SK-N-SH treated with all-trans-retinoic acid at 6 μM for 48 hours (cell line): ENCODE measurements at regions not wholly inside any gene's neighbourhood (a gene's known extent, or its start where the extent isn't known, plus 50 kb on each side); places are given as distances from the start of the nearest gene placed in this dataset.

ENCODE experiments used
- ARNTL ChIP-seq: fragments of 450-650 bp; formaldehyde crosslinking; IDR thresholded peaks from 2 replicates; pipeline ENCODE4 v1.5.0; 2020; ENCODE audit warnings: low read depth, mild to moderate bottlenecking, moderate library complexity, borderline replicate concordance
- BACH2 ChIP-seq: fragments of 250-450 bp; sonication (Bioruptor Pico); IDR thresholded peaks from 2 replicates; pipeline ENCODE4 v1.9.0; 2021; ENCODE audit warnings: mild to moderate bottlenecking, borderline replicate concordance
- CSDC2 ChIP-seq: fragments of 250-450 bp; sonication (Bioruptor Pico); IDR thresholded peaks from 2 replicates; pipeline ENCODE4 v1.5.0; 2020; ENCODE audit warnings: mild to moderate bottlenecking, moderate library complexity
- ISL1 ChIP-seq: fragments of 250-450 bp; sonication (Bioruptor Pico); IDR thresholded peaks from 2 replicates; pipeline ENCODE4 v2.1.2; 2022; ENCODE audit warnings: mild to moderate bottlenecking, moderate library complexity
- OSR1 ChIP-seq: fragments of 250-450 bp; sonication (Bioruptor Pico); IDR thresholded peaks from 2 replicates; pipeline ENCODE4 v1.8.0; 2022; ENCODE audit warnings: moderate library complexity, mild to moderate bottlenecking, inconsistent platforms
- RARB ChIP-seq: fragments of 250-450 bp; sonication (Bioruptor Pico); IDR thresholded peaks from 2 replicates; pipeline ENCODE4 v1.8.0; 2021; ENCODE audit warnings: mild to moderate bottlenecking, moderate library complexity
- TCF4 ChIP-seq: fragments of 250-450 bp; sonication (Bioruptor Pico); IDR thresholded peaks from 2 replicates; pipeline ENCODE4 v1.8.0; 2021; ENCODE audit warnings: mild to moderate bottlenecking, moderate library complexity, borderline replicate concordance
- TOX ChIP-seq: fragments of 250-450 bp; sonication (Bioruptor Pico); IDR thresholded peaks from 2 replicates; pipeline ENCODE4 v1.8.0; 2021; ENCODE audit warnings: mild to moderate bottlenecking, moderate library complexity, borderline replicate concordance
- ZFP3 ChIP-seq: fragments of 250-450 bp; sonication (Bioruptor Pico); IDR thresholded peaks from 2 replicates; pipeline ENCODE4 v1.5.0; 2020; ENCODE audit warnings: mild to moderate bottlenecking, moderate library complexity
- ZFP30 ChIP-seq: fragments of 450-650 bp; formaldehyde crosslinking; IDR thresholded peaks from 2 replicates; pipeline ENCODE4 v1.5.0; 2022; ENCODE audit warnings: mild to moderate bottlenecking, moderate library complexity
- ZNF565 ChIP-seq: fragments of 450-650 bp; formaldehyde crosslinking; conservative IDR thresholded peaks from 2 replicates; pipeline ENCODE4 v1.5.0; 2020; ENCODE audit warnings: low read depth, mild to moderate bottlenecking, moderate library complexity
- TF ChIP-seq, protein P1 (sequence below): fragments of 250-450 bp; sonication (Bioruptor Pico); IDR thresholded peaks from 2 replicates; pipeline ENCODE4 v1.8.0; 2020; ENCODE audit warnings: mild to moderate bottlenecking, moderate library complexity, borderline replicate concordance

DNA sequence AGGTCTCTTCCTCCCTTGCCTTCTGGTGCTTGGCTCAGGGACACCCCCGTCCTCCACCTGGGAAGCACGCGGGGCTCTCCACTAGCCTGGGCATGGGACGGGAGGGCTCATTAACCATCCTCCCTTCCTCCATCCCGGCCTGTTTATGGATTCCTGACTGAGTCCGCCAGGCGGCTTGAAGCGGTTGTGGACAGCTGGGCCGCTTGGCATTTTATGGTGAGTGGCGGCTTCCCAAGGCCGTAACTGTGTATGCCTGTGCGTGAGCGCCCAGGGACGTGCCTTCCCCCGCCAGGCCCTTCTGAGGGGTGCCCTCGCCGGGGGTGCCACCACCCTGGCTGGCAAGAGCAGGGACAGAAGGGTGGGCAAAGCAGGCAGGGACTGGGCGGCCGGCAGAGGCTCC, 202.8 kb downstream of the URI1 start:
- TF ChIP-seq, protein P1, sequence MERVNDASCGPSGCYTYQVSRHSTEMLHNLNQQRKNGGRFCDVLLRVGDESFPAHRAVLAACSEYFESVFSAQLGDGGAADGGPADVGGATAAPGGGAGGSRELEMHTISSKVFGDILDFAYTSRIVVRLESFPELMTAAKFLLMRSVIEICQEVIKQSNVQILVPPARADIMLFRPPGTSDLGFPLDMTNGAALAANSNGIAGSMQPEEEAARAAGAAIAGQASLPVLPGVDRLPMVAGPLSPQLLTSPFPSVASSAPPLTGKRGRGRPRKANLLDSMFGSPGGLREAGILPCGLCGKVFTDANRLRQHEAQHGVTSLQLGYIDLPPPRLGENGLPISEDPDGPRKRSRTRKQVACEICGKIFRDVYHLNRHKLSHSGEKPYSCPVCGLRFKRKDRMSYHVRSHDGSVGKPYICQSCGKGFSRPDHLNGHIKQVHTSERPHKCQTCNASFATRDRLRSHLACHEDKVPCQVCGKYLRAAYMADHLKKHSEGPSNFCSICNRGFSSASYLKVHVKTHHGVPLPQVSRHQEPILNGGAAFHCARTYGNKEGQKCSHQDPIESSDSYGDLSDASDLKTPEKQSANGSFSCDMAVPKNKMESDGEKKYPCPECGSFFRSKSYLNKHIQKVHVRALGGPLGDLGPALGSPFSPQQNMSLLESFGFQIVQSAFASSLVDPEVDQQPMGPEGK (CRISPR knock-in tag) = no peak
- TF ChIP-seq TCF4 (CRISPR knock-in tag) (no peak), ARNTL (CRISPR knock-in tag) (no peak), ZFP3 (CRISPR knock-in tag) (no peak), TOX (CRISPR knock-in tag) (no peak), BACH2 (CRISPR knock-in tag) (no peak), CSDC2 (no peak), ZNF565 (CRISPR knock-in tag) (no peak), RARB (CRISPR knock-in tag) (no peak), ISL1 (no peak), ZFP30 (CRISPR knock-in tag) (no peak), OSR1 (CRISPR knock-in tag) (no peak)
